CD4-positive, alpha-beta T cell (primary cell): ENCODE measurements at regions not wholly inside any gene's neighbourhood (a gene's known extent, or its start where the extent isn't known, plus 50 kb on each side); places are given as distances from the start of the nearest gene placed in this dataset.

Experiments
- ATAC-seq: fragments of 200-7000 bp; cut with Tn5 transposase; one replicate; pipeline ENCODE4 v1.10.0; 2022; ENCODE audit warnings: mild to moderate bottlenecking; ENCODE audit not compliant: poor library complexity
- CTCF ChIA-PET: fragments of 350-600 bp; sonication (Branson Sonifier 250); formaldehyde crosslinking; loops from one replicate; lab custom pipeline; 2021; ENCODE audit warnings: antibody characterized with exemption, inconsistent platforms; lab: Charles Lee
- POLR2A ChIA-PET: fragments of 350-600 bp; sonication (Branson Sonifier 250); formaldehyde crosslinking; loops from one replicate; lab custom pipeline; 2021; ENCODE audit warnings: antibody characterized with exemption, inconsistent platforms; lab: Charles Lee
- DNase-seq, 14 experiments: peaks; one replicate each; pipeline ENCODE4 v3.0.0-alpha.2; 2013 to 2020; ENCODE audit warnings: mixed read lengths in 2 of 14
- H3K27ac ChIP-seq, 2 donors: one replicate each; pipeline versions ENCODE4 v1.5.1 to v1.7.0; 2013; ENCODE audit warnings: low read length in 2 of 2, low read depth in 1 of 2, mild to moderate bottlenecking in 1 of 2
- H3K27me3 ChIP-seq, 2 experiments: 1 replicate in 1 of 2; 2 replicates in 1 of 2; pipeline versions ENCODE4 v1.6.1 to v1.7.0; 2013; ENCODE audit warnings: low read length in 2 of 2, control low read depth in 1 of 2, mild to moderate bottlenecking in 1 of 2, moderate library complexity in 1 of 2; ENCODE audit not compliant: insufficient read depth in 2 of 2, control insufficient read depth in 1 of 2
- H3K36me3 ChIP-seq: one replicate; pipeline ENCODE4 v1.6.1; 2013; ENCODE audit warnings: low read length, control low read depth; ENCODE audit not compliant: insufficient read depth
- H3K4me1 ChIP-seq: one replicate; pipeline ENCODE4 v1.6.1; 2013; ENCODE audit warnings: low read length, control low read depth; ENCODE audit not compliant: insufficient read depth
- H3K4me3 ChIP-seq: one replicate; pipeline ENCODE4 v1.5.1; 2013; ENCODE audit warnings: mild to moderate bottlenecking, low read length, moderate library complexity
- H3K9me3 ChIP-seq, 2 experiments: 1 replicate in 1 of 2; 2 replicates in 1 of 2; pipeline versions ENCODE4 v1.6.1 to v1.7.0; 2013; ENCODE audit warnings: low read length in 2 of 2, mild to moderate bottlenecking in 2 of 2, control low read depth in 1 of 2, moderate library complexity in 1 of 2; ENCODE audit not compliant: control insufficient read depth in 1 of 2, insufficient read depth in 1 of 2
- H3K27ac Mint-ChIP-seq: one replicate; pipeline ENCODE4 v1.8.0; 2020; ENCODE audit warnings: mixed read lengths
- H3K27me3 Mint-ChIP-seq: one replicate; pipeline ENCODE4 v1.8.0; 2021; ENCODE audit warnings: mixed read lengths
- H3K36me3 Mint-ChIP-seq: one replicate; pipeline ENCODE4 v1.8.0; 2021; ENCODE audit warnings: low read depth, mixed read lengths
- H3K4me1 Mint-ChIP-seq: one replicate; pipeline ENCODE4 v1.8.0; 2021; ENCODE audit warnings: low read depth, mixed read lengths
- H3K4me3 Mint-ChIP-seq: one replicate; pipeline ENCODE4 v1.8.0; 2020; ENCODE audit warnings: mild to moderate bottlenecking, mixed read lengths
- H3K9me3 Mint-ChIP-seq: one replicate; pipeline ENCODE4 v1.8.0; 2020; ENCODE audit warnings: mixed read lengths
- CTCF ChIP-seq: fragments of 200-600 bp; IDR thresholded peaks from one replicate; pipeline ENCODE4 v1.8.0; 2022; ENCODE audit warnings: antibody characterized with exemption, mild to moderate bottlenecking
- intact Hi-C, 2 experiments: fragments of 100-400 bp; cut with DNase I in 1 of 2; cut with micrococcal nuclease in 1 of 2; formaldehyde crosslinking; loops; one replicate each; pipeline versions ENCODE4 v1.15.1 to v1.9.0; 2023 to 2025; cut with DNase I, micrococcal nuclease

DNA sequence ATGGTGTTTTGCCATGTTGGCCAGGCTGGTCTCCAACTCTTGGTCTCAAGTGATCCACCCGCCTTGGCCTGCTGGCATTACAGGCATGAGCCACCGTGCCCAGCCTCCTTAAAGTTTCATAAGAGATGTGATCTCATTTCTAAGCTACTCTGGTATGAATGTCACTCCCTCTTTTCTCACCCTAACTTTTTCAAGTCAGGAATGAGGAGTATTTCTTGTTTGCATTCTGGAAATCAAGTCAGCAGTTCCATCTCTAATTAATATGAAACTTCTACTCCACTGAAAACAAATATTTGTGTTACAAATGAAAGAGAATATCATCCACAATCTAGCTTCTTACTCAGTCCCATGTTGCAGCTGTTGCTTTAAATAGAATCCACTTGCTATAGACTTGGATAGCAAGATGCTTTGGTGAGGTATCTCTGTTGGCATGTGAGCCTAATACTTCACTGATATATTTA lies 61.3 kb downstream of the ARF6 start:
- POLR2A ChIA-PET, result no interaction called here
- peaks cover 20% of the 10 kb centered on the region for H3K4me1 Mint-ChIP-seq
- H3K27me3 ChIP-seq, result no peaks in the 10 kb centered on the region
- CTCF ChIA-PET, result no interaction called here
- intact Hi-C loops, result no loop called here
- H3K9me3 ChIP-seq, result no peaks in the 10 kb centered on the region
- DNase-seq (no peak), ATAC-seq (no peak)
- H3K4me3 ChIP-seq, result no peak overlapping the region
- H3K36me3 Mint-ChIP-seq, result no peaks in the 10 kb centered on the region
- no peak overlapping the region for H3K27ac Mint-ChIP-seq
- no peak overlapping the region for H3K27ac ChIP-seq
- H3K4me1 ChIP-seq, result peaks cover 14% of the 10 kb centered on the region
- H3K36me3 ChIP-seq, result no peaks in the 10 kb centered on the region
- no peak for TF ChIP-seq CTCF
- H3K4me3 Mint-ChIP-seq, result no peak overlapping the region
- H3K27me3 Mint-ChIP-seq, result no peaks in the 10 kb centered on the region
- no peaks in the 10 kb centered on the region for H3K9me3 Mint-ChIP-seq

- H3K36me3 ChIP-seq, result no peaks in the 10 kb centered on the region
- intact Hi-C loops, result no loop called here
- ATAC-seq (no peak), DNase-seq (no peak)
- Mint-ChIP-seq H3K36me3 (no peaks in the 10 kb centered on the region), H3K4me3 (no peak overlapping the region), H3K9me3 (no peaks in the 10 kb centered on the region), H3K4me1 (peaks cover 24% of the 10 kb centered on the region), H3K27ac (no peak overlapping the region), H3K27me3 (no peaks in the 10 kb centered on the region)
- no peaks in the 10 kb centered on the region for H3K27me3 ChIP-seq
- ChIA-PET CTCF (interaction anchor here (0.5 kb wide), 1 partner anchor 85 kb away, joined by 3 read pairs; no protein-coding TSS in a partner anchor), POLR2A (no interaction called here)
- no peak overlapping the region for H3K4me3 ChIP-seq
- H3K9me3 ChIP-seq, result no peaks in the 10 kb centered on the region
- TF ChIP-seq CTCF, result no peak
- H3K27ac ChIP-seq, result no peak overlapping the region
- peaks cover 17% of the 10 kb centered on the region for H3K4me1 ChIP-seq
Measured at GRCh38 chr14:49955024-49955423, 62.1 kb downstream of the ARF6 start.

DNA sequence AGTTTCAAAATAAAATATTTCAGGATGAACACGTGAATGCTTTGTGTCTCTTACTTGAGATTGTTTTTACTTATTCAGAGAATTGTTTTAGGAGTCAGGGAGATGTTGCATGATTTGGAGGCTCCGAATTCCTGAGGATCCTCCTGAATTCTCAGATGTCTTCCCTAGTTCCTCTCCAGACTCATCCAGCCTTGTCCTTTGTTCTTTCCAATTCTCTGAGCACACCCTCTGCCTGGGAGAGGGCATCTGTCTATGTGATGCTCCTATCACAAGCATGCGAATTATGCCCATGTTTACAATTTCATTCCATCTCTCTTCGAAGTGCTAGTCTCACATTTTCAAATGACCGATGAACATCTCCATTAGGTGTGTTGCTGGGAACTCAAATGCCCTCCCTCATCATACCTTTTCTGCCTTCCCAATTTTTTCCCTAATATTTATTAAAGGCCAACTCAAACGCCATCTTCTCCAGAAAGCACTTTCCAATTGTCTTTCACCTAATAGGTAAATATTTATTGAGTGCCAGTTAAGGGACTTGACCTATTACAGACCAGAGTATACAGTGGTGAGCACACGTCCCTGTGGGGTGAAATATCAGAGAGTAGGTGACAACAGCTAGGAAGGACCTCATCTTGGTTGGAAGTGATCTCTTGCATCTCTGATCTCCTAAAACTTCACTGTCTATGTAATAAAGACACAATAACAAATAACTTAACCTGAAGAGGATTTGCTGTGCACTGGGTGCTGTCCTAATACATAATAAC lies 64.4 kb downstream of the ARF6 start:
- Mint-ChIP-seq H3K27me3 (no peaks in the 10 kb centered on the region), H3K36me3 (no peaks in the 10 kb centered on the region), H3K4me3 (no peak overlapping the region), H3K4me1 (peaks cover 17% of the 10 kb centered on the region), H3K9me3 (no peaks in the 10 kb centered on the region), H3K27ac (no peak overlapping the region)
- Histone ChIP-seq H3K27me3 (no peaks in the 10 kb centered on the region), H3K4me3 (no peak overlapping the region), H3K36me3 (no peaks in the 10 kb centered on the region), H3K4me1 (peaks cover 13% of the 10 kb centered on the region), H3K27ac (no peak overlapping the region), H3K9me3 (no peaks in the 10 kb centered on the region)
- CTCF ChIA-PET, result no interaction called here
- intact Hi-C loops, result no loop called here
- no peak for TF ChIP-seq CTCF
- POLR2A ChIA-PET, result interaction anchor here (0.7 to 0.9 kb wide), 2 partner anchors 14 to 15 kb away, joined by 3 to 4 read pairs; no protein-coding TSS in a partner anchor
- ATAC-seq, result no peak
- no peak for DNase-seq
